ENCODE measurements at regions not wholly inside any gene's neighbourhood (a gene's known extent, or its start where the extent isn't known, plus 50 kb on each side); places are given as distances from the start of the nearest gene placed in this dataset.
"Not testable (repeated sequence)": the region's sequence is repeated elsewhere in the genome, so short reads cannot be mapped to it uniquely, and the experiment has no call there.

DNA sequence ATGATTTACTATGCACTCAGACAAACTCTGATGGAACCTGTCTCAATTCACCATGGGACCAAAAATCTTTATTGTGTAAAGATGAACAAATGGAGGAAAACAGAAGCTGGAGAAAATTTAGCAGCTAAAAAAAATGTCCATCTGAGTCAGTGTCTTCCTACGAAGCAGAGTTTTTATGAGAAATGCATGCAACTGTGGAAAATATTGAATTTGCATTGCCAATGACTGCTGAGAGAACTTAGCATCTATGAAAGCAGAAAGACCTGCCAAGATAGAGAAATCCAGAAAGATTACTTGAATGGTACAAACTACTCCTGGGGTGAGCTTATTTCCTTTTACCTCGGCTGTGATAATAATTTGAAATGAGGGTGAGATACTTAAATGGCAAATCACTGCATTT, 289.7 kb upstream of the GCFC2 start:
- no peak overlapping the region for H3K4me3 ChIP-seq (ENCODE audit: low read depth, low read length)
- no peaks in the 10 kb centered on the region for H3K27me3 ChIP-seq
- no peak for DNase-seq
- no peaks in the 10 kb centered on the region for H3K4me1 ChIP-seq
- H3K9me3 ChIP-seq: no peaks in the 10 kb centered on the region
- H3K36me3 ChIP-seq: no peaks in the 10 kb centered on the region
- TF ChIP-seq, protein P1, sequence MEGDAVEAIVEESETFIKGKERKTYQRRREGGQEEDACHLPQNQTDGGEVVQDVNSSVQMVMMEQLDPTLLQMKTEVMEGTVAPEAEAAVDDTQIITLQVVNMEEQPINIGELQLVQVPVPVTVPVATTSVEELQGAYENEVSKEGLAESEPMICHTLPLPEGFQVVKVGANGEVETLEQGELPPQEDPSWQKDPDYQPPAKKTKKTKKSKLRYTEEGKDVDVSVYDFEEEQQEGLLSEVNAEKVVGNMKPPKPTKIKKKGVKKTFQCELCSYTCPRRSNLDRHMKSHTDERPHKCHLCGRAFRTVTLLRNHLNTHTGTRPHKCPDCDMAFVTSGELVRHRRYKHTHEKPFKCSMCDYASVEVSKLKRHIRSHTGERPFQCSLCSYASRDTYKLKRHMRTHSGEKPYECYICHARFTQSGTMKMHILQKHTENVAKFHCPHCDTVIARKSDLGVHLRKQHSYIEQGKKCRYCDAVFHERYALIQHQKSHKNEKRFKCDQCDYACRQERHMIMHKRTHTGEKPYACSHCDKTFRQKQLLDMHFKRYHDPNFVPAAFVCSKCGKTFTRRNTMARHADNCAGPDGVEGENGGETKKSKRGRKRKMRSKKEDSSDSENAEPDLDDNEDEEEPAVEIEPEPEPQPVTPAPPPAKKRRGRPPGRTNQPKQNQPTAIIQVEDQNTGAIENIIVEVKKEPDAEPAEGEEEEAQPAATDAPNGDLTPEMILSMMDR (IDR thresholded peaks at IDR 0.05; ENCODE audit: low read depth, low read length): no peak

DNA sequence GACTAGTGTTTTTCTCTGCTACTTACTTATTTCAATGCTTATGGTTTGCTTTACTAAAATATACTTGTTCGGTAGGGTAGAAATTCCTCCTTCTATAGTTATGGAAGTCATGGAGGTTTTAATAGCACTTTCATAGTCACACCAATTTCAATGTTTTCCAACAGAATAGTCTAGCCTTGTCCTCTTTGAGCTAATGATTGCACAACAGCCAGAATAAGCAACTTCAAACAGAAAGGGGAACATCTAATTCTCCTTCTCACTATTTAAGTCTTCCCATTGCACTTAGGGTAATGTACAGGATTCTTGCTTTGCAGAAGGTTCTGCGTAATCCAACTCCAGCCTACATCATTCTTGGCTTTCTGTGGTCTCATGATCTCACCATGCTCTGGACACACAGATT, 287.7 kb upstream of the GCFC2 start:
- no peaks in the 10 kb centered on the region for H3K27me3 ChIP-seq
- no peaks in the 10 kb centered on the region for H3K36me3 ChIP-seq
- no peak overlapping the region for H3K4me3 ChIP-seq (ENCODE audit: low read depth, low read length)
- no peaks in the 10 kb centered on the region for H3K4me1 ChIP-seq
- TF ChIP-seq, protein P1 (IDR thresholded peaks at IDR 0.05; ENCODE audit: low read depth, low read length): no peak
- no peaks in the 10 kb centered on the region for H3K9me3 ChIP-seq
- DNase-seq: no peak

DNA sequence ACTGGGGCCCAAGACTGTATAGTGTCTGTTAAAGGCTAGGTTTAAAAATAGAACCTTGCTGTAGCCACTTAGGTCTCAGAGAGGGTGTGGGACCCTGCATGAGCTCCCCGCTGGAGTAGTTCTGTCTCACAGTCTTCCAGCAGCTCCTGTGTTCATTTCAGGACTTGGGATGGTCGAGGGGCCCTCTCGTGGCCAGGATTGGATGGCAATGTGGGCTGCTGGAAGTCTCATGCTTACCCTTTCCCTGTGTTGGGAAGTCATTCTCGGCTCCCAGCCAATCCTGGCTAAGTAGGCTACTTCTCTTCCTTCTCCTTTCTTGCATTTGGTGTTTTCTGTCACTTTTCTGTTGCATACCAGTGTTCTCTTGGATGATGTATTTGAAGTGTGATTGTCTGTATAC, 284.0 kb upstream of the GCFC2 start:
- H3K27me3 ChIP-seq: no peaks in the 10 kb centered on the region
- DNase-seq: no peak
- no peaks in the 10 kb centered on the region for H3K36me3 ChIP-seq
- H3K4me3 ChIP-seq (ENCODE audit: low read depth, low read length): no peak overlapping the region
- H3K4me1 ChIP-seq: no peaks in the 10 kb centered on the region
- TF ChIP-seq, protein P1 (IDR thresholded peaks at IDR 0.05; ENCODE audit: low read depth, low read length): no peak
- no peaks in the 10 kb centered on the region for H3K9me3 ChIP-seq

DNA sequence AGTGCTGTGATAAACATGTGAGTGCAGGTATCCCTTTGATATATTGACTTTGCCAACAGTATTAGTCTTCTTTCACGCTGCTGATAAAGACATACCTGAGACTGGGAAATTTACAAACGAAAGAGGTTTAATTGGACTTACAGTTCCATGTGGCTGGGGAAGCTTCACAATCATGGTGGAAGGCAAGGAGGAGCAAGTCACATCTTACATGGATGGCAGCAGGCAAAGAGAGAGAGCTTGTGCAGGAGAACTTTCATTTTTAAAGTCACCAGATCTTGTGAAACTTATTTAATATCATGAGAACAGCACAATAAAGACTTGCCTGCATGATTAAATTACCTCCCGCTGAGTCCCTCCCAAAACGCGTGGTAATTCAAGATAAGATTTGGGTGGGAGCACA, 277.9 kb upstream of the GCFC2 start:
- H3K4me1 ChIP-seq; H3K4me3 ChIP-seq (ENCODE audit: low read depth, low read length); H3K27me3 ChIP-seq; H3K36me3 ChIP-seq; DNase-seq; H3K9me3 ChIP-seq: not testable (repeated sequence)

DNA sequence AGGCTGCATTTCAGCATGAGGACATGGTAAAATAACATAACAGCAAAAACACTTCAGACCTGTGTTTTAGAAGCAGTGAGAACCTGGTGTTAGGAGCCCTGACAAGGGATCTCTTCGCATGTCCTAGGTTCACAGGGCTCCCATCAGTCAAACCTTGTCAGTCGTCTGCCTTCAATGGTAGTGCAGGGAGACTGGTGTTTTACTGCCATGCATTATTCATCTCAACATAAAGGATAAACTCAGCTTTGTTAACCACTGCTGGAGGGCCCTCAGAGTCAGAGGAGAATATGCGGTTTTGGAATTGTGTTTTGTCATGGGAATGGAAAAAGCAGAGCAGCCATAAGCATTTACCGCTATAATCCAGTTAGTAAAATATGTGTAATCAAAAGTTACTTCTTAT, 275.9 kb upstream of the GCFC2 start:
- Histone ChIP-seq H3K36me3 (no peaks in the 10 kb centered on the region), H3K9me3 (no peaks in the 10 kb centered on the region), H3K27me3 (no peaks in the 10 kb centered on the region), H3K4me1 (no peaks in the 10 kb centered on the region), H3K4me3 (ENCODE audit: low read depth, low read length) (no peak overlapping the region)
- TF ChIP-seq, protein P1 (IDR thresholded peaks at IDR 0.05; ENCODE audit: low read depth, low read length): no peak
- no peak for DNase-seq

DNA sequence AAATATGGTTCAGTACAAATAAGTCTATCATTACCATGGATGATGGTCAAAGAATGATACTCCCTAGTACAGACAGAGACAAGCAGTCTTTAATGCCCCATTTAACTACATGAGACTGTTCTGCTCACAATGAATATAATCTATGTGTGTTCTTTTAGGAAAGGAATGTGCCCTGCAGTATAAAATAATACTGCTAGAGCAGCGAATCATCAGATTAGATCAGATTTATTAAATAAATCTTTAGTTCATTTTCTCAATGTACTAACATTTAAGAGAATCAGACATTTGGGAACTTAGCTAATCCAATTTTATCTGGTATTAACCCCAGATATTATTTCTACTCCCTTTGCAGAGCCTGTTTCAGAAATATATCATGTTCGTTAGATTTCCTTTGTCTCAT, 272.0 kb upstream of the GCFC2 start:
- no peak for DNase-seq
- Histone ChIP-seq H3K9me3 (no peaks in the 10 kb centered on the region), H3K4me1 (no peaks in the 10 kb centered on the region), H3K4me3 (ENCODE audit: low read depth, low read length) (no peak overlapping the region), H3K36me3 (no peaks in the 10 kb centered on the region), H3K27me3 (no peaks in the 10 kb centered on the region)
- TF ChIP-seq, protein P1 (IDR thresholded peaks at IDR 0.05; ENCODE audit: low read depth, low read length): no peak

DNA sequence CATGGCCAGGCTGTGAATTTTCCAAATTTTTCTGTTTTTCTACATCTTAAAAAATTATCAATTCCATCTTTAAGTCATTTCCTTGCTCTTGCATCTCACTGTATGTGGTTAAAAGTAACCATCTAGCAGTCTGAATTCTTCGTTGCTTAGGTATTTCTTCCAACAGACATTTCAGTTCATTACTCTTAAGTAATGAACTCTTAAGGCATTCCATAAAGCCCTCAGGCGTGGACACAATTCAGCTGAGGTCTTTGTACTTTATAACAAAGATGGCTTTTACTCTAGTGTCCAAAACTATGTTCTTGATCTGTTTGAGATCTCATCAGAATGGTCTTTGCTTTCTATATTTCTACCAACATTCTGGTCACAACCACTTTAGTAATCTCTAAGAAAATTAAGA, 253.9 kb upstream of the GCFC2 start:
- H3K4me3 ChIP-seq (ENCODE audit: low read depth, low read length): no peak overlapping the region

More for the DNA sequence above, 253.9 kb upstream of the GCFC2 start:
- DNase-seq: no peak
- H3K27me3 ChIP-seq: no peaks in the 10 kb centered on the region
- no peaks in the 10 kb centered on the region for H3K9me3 ChIP-seq
- no peaks in the 10 kb centered on the region for H3K4me1 ChIP-seq
- TF ChIP-seq, protein P1 (IDR thresholded peaks at IDR 0.05; ENCODE audit: low read depth, low read length): no peak
- H3K36me3 ChIP-seq: no peaks in the 10 kb centered on the region

All from BE2C (cell line).